NCI-H69 (cell line): ENCODE measurements at regions not wholly inside any gene's neighbourhood (a gene's known extent, or its start where the extent isn't known, plus 50 kb on each side); places are given as distances from the start of the nearest gene placed in this dataset.
"Not testable (repeated sequence)": the region's sequence is repeated elsewhere in the genome, so short reads cannot be mapped to it uniquely, and the experiment has no call there.

Experiments
- DNase-seq: peaks from one replicate; lab custom pipeline; 2025; lab: John Stamatoyannopoulos, UW

DNA sequence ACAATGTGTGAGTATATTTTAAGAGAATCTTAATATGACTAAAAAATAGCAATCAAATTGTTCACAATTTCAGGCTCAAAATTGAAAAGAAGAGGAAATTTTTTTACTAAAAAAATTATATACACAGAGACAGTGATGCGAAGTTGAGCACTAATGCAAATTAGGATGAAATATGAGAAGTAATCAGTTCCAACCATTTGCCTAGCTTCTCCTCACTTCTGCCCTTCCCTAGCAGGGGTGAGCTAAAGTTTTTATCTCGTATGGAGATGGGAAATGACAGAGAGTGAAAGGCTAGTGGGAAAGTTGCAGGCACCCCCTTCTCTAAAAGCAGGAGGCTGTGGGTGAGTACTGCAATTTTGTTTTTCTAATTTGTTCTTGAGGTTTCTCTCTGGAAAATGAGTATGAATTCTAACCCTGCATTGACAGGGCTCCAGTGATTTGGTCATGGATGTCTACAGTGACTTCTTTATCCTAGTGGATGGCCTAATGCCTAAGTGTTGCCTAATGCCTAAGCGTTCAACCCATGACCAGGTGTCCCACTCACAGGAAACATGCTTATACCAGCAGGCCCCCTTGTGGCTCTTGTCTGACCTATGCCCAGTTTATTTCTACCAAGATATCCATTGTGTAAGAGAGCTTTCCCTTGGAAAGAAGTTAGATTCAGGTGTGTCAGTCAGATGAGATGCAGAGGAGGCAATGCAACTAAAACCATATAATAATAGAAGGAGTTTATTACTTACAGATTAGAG lies 78.0 kb upstream of the HNMT start:
- DNase-seq, result peak; percentile 57

DNA sequence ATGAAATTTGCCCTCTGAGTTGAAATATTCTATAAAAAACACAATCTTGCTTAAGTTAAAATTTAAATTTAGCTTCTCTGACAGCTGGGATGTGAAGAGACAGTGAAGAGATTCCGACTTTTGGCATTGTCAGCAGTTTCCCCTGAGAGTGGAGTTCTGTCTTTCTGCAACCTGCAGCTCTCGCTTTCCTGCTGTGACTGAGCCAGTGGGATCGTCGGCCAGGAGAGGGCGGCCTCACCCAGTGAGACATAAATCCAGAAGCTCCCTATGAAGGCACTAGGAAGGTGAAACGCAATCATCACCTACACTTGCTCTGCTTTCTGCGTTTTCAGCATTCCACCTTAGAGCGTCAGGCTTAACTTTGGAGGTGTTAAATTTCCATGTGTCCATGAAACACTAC lies 75.4 kb upstream of the HNMT start:
- DNase-seq, result peak; percentile 72

DNA sequence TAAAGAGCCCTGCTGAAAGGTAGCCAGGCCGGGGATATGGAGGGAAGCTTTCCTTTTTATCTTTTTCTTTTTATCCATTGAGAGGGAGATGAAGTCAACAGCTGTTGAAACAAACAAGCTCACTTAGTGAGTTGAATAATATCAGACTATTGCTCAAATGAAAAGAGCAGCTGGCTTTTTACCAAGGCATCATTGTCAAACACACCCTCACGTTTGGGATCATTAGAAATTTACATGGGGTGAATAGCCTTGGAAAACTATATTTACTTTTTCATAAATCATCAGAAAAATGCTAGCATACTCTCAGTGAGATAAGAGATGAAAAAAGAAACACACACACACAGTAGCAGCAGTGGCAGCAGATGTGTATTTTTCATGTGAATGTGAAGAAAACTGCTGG lies 71.5 kb upstream of the HNMT start:
- peak; percentile 94 for DNase-seq

DNA sequence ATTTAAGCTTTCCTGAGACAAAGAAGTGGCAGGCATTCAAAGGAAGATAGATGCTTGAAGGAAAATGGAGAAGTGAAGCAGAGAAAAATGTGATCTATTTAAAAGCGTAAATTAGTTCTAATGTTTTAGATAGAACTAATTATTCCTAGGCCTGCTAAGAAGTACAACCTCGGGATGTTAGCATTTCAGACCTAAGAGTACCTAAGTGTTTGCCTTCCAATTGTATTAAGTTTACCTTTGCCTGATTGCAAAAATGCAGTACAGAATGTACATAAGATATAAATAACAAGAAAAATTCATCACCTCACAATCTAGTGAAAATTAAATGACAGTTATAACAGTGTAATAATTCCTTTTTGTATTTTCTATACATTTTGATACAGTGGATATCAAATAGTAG lies 71.1 kb upstream of the HNMT start:
- DNase-seq, result no peak

DNA sequence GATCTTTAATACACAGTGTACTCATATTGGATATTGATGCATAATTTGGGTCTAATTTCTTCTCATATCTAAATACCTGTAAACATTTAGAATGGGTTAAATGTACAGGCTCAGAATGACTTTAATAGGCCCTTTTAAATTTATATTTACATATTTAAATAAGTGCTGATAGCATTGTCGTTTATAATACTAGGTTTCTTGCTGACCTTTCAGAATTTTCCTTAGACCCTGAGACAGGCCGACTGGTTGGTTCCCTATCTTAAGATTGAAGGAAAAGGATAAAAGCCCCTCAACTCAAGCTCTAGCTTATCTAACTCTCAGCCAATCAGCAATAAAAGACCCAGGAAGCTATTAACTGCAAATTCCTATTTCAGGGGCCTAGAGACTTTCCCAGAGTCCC lies 67.8 kb upstream of the HNMT start:
- DNase-seq, result no peak

DNA sequence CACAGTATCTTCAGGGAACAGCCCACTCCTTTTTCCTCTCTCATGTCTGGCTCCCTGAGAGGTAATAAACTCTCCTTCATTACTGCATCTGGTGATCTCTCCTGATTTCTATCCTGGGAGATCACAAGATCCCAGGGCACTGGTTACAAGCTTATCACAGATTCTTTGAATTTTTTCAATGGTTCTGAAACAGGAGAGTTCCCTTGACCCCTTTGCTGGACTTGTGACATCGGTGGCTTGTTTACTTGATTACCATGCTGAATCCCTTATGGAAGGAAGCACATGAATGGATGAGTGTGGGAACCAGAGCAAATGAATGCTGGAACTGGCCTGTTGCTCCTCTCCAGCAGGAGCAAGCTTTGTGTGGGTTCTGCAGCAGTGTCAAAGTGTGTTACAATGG lies 67.2 kb upstream of the HNMT start:
- no peak for DNase-seq

DNA sequence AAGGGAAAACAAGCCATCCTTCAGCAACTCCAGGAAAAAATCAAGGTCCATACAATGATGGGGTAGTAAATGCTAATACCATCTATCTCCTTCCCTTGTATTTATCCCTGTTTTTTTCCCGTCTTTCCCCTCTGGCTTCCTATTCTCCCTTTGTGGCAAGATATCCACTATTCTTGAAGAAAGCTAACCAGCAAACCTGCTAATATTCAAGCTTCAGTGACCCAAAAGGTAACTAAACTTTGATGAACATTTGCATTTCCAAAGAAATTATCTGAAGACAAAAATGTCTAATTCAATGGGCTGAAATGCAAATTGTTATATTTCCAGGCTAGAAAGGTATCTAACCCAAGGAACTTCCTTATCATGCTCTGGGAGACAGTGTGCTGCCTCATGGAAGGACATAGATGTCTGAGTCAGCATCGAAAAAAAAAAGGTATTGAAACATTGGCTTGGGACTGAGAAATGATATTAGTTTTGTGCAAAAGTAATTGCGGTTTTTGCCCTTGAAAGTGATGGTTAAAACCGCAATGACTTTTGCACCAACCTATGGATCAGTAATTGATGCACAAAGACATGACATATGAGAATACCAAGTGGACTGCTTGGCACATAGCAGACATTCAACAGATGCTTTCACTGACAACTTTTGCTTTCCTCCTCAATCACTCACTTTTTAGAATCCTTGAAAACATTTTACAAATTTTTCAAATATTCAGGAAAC lies 63.7 kb upstream of the HNMT start:
- DNase-seq, result no peak

DNA sequence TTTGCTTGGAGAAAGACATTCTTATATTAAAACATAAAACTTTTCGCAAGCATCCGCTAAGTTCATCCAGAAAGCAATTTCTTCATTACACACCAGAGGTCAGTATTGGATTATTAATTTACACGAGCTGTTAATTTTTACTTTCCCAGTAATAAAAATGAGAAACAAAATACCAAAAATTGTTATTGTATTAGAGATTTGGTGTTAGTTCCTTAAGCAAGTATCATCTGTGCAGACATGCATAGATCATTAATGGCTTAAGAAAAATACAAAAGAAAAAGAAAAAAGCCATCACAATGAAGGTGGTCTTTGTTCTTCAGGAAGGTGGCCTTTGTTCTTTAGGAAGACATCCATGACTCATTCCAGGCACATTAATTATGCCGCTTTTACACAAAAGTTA lies 53.6 kb upstream of the HNMT start:
- DNase-seq, result peak; percentile 45

DNA sequence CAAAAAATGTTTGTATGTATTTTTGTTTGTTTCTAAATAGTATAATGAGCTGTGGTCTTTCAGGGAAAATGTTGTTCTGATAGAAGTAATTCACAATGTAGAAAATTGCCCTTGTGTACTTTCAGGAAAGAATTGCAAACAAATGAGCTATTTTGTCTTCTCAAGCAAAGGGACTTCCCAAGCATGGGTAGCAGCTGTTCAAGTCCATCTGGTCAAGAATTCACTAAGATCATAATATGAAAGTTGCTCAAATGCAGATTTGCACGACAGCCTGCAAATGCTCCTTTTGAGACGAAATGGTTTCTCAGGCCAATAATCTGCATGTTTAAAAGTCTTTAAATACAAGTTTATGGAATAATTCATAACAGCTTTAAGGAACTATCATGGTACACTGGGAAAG lies 51.9 kb upstream of the HNMT start:
- peak; percentile 31 for DNase-seq

DNA sequence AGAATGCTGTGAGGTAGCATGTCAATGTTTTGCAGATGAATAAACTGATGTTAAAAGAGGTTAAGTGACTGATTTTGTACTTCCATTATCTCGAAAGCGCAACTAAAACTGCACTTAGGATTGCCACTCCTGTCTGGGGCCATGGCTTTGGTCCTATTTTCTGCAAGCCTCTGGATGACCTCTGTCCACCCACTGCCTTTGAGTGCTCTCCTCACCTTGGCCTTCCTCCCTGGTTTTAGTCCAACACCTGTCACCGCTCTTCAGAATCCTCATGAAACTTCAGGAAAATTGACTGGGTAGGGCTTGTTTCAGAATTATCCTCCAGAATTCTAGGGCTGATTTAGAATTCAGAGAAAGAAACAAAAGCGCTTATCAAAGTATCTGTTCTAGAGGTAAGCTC lies 51.1 kb upstream of the HNMT start:
- DNase-seq, result no peak

DNA sequence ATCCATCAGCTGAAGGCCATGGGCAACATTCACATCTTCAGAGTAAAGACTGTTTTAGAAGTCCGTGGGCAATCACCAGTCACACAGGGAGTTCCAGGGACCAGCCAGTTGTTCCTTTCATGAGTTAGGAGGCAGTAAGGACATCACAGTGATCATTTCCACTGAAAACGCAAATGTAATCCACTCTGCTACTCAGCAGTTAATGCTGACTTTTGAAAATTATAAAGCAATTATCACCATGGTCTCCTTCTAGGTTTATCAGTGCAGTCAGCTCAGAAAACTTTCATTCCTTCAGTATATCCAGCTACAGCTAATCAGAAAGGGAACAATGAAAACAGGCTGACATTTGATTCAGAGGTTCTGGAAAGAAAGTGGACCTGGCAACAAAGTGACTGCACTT lies 50.6 kb upstream of the HNMT start:
- not testable (repeated sequence) for DNase-seq
